Lower lobe of right lung (tissue), 2 donors: ENCODE measurements at regions not wholly inside any gene's neighbourhood (a gene's known extent, or its start where the extent isn't known, plus 50 kb on each side); places are given as distances from the start of the nearest gene placed in this dataset.

Experiments
- ATAC-seq, 2 donors: fragments of 200-7000 bp; cut with Tn5 transposase; one replicate each; pipeline ENCODE4 v1.9.1; 2020 to 2022; ENCODE audit warnings: mild to moderate bottlenecking in 2 of 2, moderate library complexity in 2 of 2
- DNase-seq: peaks from one replicate; pipeline ENCODE4 v3.0.0-alpha.2; 2020
- H3K27ac ChIP-seq: fragments of 200-600 bp; one replicate; pipeline ENCODE4 v1.8.0; 2022
- H3K27me3 ChIP-seq: fragments of 200-600 bp; one replicate; pipeline ENCODE4 v1.8.0; 2022; ENCODE audit warnings: low read depth
- H3K36me3 ChIP-seq: fragments of 200-600 bp; one replicate; pipeline ENCODE4 v1.8.0; 2022; ENCODE audit warnings: mild to moderate bottlenecking
- H3K4me1 ChIP-seq: fragments of 200-600 bp; one replicate; pipeline ENCODE4 v1.8.0; 2022
- H3K4me3 ChIP-seq: fragments of 200-600 bp; one replicate; pipeline ENCODE4 v1.8.0; 2022; ENCODE audit warnings: mild to moderate bottlenecking
- H3K9me3 ChIP-seq: fragments of 200-600 bp; one replicate; pipeline ENCODE4 v1.8.0; 2022
- CTCF ChIP-seq: fragments of 200-600 bp; IDR thresholded peaks from one replicate; pipeline ENCODE4 v1.8.0; 2022; ENCODE audit warnings: antibody characterized with exemption, mild to moderate bottlenecking
- intact Hi-C: fragments of 100-400 bp; cut with DNase I; formaldehyde crosslinking; loops from one replicate; pipeline ENCODE4 v1.11.0; 2022
- donor health status: DM: no; HTN: yes; CAD: no; lungs with severe emphysema.

- intact Hi-C loops = no loop called here
- no peaks in the 10 kb centered on the region for H3K27me3 ChIP-seq
Observed at GRCh38 chr7:108848486-108848885, 278.8 kb downstream of the DNAJB9 start.

DNA sequence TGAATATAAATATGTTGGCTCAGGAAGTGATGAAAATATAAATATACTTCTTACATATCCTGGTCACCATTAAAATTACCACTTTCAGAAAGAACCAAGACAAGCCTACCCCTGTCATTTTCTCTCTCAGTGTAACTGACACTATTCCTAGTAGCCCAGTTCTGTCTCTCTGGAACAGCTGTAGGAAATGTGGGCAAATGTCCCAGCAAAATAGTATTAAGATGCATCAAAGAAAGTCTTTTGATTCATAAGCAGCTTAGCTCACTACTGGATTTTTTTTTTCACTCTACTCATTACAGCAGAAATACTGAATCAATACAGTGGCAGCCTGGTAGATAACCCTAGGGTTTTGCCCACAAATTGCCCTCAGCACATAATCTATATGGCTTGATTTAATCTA is 290.9 kb downstream of the DNAJB9 start:
- H3K9me3 ChIP-seq = peaks cover 9% of the 10 kb centered on the region
- no peak for DNase-seq
- no peak for TF ChIP-seq CTCF

More at GRCh38 chr7:108848486-108848885, 278.8 kb downstream of the DNAJB9 start:
- Histone ChIP-seq H3K4me1 (no peaks in the 10 kb centered on the region), H3K36me3 (no peaks in the 10 kb centered on the region), H3K4me3 (no peak overlapping the region), H3K27ac (no peak overlapping the region), H3K9me3 (no peaks in the 10 kb centered on the region)
- ATAC-seq (no peak), DNase-seq (no peak)
- TF ChIP-seq CTCF = no peak

DNA sequence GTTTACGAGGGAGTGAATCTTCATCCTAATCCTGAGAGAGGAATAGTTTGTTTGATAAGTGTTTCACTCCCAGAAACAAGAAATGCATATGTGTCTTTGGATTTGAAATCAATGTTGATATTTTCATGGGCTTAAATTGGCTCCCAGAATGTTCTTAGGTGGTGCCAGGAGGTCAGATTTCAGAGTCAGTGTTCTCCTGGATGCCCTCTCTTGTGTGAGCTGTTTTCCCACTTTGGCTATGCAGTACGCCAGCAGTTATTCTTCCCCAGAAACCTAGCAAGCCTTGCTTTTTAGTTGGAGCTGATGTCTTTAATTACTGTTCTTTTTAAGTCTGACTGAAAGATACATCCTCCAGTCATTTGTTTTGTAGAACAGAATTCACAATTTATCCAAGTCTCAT is 291.4 kb downstream of the DNAJB9 start:
- H3K4me3 ChIP-seq = no peak overlapping the region

More for the DNA sequence above, 290.9 kb downstream of the DNAJB9 start:
- no peak overlapping the region for H3K4me3 ChIP-seq
- intact Hi-C loops = no loop called here
- H3K4me1 ChIP-seq = no peaks in the 10 kb centered on the region
- no peak for ATAC-seq
- no peaks in the 10 kb centered on the region for H3K36me3 ChIP-seq
- no peaks in the 10 kb centered on the region for H3K27me3 ChIP-seq
- H3K27ac ChIP-seq = no peak overlapping the region

GRCh38 chr7:108863227-108863848 is 293.7 kb downstream of the DNAJB9 start:
- Histone ChIP-seq H3K9me3 (peaks cover 9% of the 10 kb centered on the region), H3K4me1 (no peaks in the 10 kb centered on the region), H3K27me3 (no peaks in the 10 kb centered on the region), H3K36me3 (no peaks in the 10 kb centered on the region), H3K4me3 (no peak overlapping the region), H3K27ac (no peak overlapping the region)
- intact Hi-C loops = no loop called here
- no peak for TF ChIP-seq CTCF
- peak in 1 of 2 donors; percentile 27 for ATAC-seq
- no peak for DNase-seq

More for the DNA sequence above, 291.4 kb downstream of the DNAJB9 start:
- no peaks in the 10 kb centered on the region for H3K4me1 ChIP-seq
- H3K27ac ChIP-seq = no peak overlapping the region
- no peaks in the 10 kb centered on the region for H3K36me3 ChIP-seq
- TF ChIP-seq CTCF = no peak
- DNase-seq (no peak), ATAC-seq (no peak)
- no peaks in the 10 kb centered on the region for H3K27me3 ChIP-seq
- peaks cover 9% of the 10 kb centered on the region for H3K9me3 ChIP-seq
- intact Hi-C loops = no loop called here

DNA sequence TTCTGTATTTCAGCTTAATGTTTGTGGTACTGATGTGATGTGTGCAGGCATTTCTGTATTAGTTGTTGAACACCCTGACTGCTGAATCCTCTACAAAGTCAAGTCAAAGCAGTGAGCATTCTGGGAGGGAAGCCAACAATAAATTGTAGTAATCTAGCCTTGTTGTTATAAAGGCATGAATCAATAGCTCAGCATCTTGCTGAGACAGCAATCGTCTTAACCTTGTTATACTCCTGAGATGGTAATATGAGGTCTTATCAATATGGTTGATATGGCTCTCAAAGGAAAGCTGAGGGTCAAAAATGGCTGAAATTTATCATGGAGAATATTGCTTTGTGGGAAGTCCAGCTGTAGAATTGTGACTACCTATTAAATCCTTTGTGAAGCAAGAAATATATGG is 299.4 kb downstream of the DNAJB9 start:
- Histone ChIP-seq H3K36me3 (no peaks in the 10 kb centered on the region), H3K27ac (no peak overlapping the region), H3K9me3 (no peaks in the 10 kb centered on the region), H3K4me1 (no peaks in the 10 kb centered on the region), H3K27me3 (no peaks in the 10 kb centered on the region), H3K4me3 (no peak overlapping the region)
- TF ChIP-seq CTCF = no peak
- DNase-seq (no peak), ATAC-seq (no peak)
- intact Hi-C loops = no loop called here
